ENCODE measurements at regions not wholly inside any gene's neighbourhood (a gene's known extent, or its start where the extent isn't known, plus 50 kb on each side); places are given as distances from the start of the nearest gene placed in this dataset.

GRCh38 chr14:55955175-55955574 lies 163.0 kb upstream of the PELI2 start:
- TF ChIP-seq CTCF (IDR thresholded peaks at IDR 0.05) (no peak), POLR2A (IDR thresholded peaks at IDR 0.05) (no peak)

Data from adrenal gland (tissue), 5 donors.